ENCODE measurements at regions not wholly inside any gene's neighbourhood (a gene's known extent, or its start where the extent isn't known, plus 50 kb on each side); places are given as distances from the start of the nearest gene placed in this dataset.
"Not testable (repeated sequence)": the region's sequence is repeated elsewhere in the genome, so short reads cannot be mapped to it uniquely, and the experiment has no call there.

DNA sequence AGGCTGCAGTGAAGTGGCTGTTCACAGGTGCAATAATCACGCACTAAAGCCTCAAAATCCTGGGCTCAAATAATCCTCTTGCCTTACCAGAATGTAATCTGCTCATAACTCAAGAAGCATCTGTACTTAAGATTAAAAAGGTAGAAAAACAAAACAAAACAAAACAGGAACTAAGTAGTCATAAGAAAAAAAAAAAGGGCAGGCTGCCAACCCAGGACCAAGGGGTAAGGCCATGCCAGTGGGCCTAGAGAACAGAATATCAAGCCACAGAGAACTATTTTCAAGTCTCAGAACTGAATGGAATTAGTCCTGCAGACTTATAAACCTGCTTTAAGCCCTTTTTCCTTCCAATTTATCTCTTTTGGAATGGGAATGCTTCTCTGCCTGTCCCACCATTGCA, 64.8 kb upstream of the TBC1D3K start:
- DNase-seq, result no peak

DNA sequence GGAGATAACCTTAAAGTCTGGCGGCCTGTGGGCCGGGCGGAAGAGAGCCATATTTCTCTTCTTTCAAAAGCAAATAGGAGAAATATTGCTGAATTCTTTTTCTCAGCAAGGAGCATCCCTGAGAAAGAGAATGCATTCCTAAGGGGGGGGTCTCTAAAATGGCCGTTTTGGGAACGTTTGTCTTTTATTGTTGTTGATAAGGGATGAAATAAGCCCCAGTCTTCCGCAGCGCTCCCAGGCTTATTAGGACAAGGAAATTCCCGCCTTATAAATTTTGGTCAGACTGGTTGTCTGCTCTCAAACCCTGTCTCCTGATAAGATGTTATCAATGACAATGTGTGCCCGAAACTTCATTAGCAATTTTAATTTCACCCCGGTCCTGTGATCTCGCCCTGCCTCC, 65.8 kb upstream of the TBC1D3K start:
- not testable (repeated sequence) for DNase-seq

DNA sequence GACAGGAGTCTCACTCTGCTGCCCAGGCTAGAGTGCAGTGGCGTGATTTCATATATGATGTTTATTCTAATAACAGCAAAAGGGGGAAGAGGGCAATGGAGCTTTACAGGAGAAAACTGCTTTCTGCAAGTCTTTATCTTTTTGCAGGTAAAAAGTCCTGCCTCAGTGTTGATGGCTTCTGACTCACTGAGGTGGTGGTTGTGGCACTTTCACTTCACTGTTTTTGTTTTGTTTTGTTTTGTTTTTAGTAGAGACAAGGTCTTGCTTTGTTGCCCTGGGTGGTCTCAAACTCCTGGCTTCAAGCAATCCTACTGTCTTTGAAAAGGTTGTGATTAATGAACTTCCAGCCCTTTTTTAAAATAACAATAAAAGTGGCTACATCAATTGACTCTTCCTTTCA, 68.0 kb upstream of the TBC1D3K start:
- no peak for DNase-seq

DNA sequence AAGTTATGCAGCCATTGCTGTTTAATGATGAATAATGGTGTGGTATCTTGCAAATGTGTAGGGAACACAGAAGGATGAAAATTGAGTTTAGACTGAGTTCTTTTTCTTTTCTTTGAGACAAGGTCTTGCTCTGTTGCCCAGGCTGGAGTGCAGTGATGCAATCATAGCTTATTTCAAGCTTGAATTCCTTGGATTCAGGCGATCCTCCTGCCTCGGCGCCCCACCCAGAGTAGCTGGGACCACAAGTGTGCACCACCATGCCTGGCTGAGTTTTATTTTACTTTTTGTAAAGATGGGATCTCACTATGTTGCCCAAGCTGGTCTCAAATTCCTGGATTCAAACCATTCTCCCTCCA, 74.6 kb upstream of the TBC1D3K start:
- no peak for DNase-seq

DNA sequence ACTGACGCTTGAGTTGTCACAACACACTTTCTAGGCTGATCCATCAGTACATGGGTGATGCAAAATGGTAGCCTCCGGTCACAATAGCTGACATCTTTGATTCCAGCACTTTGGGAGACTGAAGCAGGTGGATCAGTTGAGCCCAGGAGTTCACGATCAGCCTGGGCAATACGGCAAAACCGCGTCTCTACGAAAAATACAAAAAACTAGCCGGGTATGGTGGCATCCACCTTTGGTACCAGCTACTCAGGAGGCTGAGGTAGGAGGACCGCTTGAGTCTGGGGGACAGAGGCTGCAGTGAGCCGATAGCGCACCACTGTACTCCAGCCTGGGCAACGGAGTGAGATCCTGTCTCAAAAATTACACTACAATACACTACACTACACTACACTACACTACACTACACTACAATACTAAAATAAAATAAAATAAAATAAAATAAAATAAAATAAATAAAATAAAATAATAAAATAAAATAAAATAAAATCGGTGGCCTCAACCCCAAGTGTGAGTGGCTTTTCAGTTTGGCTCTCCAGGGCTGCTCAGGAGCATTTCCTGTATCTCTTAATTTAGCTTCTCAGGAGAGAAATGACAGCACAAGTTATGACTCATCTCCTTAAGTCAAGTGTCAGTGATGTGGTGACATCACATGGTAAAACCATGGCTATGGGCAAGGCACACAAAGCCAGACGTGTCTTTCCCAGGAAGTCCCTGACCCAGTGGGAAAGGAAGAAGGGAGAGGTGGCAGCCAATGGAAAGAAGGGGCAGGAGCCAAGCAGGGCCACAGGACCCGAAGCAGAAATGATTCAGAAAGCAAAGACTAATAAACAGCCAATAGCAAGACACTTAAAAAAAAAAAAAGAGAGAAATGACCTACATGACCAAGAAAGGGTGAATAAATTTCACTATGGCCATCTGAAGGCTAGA, 75.3 kb upstream of the TBC1D3K start:
- no peak for DNase-seq

DNA sequence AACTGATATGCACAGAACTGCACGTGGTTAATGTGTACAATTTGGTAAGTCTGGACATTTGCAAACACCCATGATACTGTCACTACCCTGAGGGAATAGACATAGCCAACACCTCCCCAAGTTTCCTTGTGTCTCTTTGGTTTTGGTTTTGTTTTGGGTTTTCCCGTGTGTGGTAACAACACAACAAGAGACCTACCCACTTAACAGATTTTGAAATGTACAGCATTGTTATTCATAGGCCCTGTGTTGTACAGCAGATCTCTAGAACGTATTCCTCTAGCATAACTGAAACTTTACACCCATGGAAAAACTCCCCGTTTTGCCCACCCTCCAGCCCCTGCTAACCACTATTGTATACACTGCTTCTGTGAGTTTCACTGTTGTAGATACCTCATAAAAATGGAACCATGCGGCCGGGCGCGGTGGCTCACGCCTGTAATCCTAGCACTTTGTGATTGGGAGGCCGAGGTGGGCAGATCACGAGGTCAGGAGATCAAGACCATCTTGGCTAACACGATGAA, 76.3 kb upstream of the TBC1D3K start:
- no peak for DNase-seq

DNA sequence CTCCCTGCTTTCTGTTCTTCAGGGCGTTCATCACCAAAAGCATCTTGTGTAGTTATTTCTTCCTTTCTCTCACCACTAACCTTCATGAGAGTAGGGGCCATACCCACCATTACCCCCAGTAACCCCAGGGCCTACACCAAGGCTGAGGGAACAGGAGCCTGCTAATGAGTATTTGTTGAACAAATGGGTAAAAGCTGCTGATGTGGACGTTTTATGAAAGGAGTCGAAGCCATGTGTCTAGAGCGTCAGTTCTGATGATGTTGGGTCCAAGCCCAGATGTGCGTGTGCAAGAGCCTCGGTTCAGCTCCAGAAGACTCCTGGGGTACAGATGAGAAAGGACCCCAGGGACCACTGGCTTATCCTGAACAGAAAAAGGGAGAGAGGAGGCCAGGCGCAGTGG, 77.1 kb upstream of the TBC1D3K start:
- DNase-seq, result no peak

DNA sequence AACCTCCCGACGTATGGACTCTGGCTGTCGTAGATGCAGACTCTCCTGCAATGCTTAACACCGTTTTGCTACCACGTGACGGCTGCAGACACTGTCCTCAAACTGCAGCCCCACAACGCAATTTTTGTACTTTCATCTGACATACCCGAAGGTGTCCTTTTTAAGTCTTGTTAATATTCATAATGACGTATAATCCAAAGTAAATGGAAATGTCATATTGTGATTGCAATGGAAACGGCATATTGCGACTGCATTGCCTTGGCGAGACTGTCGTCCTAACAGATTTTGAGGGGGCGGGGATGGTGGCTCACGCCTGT, 79.3 kb upstream of the TBC1D3K start:
- DNase-seq, result no peak

DNA sequence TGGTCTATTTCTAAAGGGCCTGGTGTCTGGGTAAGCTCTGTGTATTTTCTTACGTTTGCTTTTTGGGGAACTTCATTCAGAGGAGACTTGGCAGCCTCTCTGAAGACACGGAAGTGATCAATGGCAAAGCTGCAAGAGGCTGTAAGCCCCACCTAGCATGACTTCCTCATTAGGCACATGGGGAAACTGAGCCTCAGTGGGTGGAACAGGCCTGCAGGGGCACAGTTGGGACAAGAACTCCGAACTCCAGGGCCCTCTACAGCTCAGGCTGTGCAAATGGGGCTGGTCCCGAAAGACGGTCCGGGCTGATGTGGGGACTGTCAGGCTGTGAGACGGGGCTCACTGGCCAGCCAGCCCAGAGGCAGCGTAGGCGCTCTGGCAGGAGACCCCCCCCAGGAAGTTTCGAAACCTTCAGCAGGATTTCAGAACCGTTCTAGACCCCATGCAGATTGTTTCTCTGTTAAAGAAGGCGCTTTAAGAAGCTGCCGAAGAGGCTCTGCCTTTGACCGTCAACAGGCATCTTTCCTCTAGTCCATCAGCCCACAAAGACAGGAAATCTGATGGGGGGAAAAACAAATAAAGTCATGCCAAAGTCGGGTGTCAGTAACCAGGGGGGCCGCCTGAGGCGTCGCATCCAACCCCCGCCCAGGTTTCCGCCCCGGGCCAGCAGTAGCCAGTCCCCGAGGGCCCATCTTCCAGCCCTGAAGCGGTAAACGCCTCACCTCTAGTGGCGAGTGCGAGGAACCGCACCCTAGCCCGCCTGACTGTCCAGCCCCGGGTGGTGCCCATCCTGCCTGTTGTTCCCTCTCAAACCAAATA, 79.8 kb upstream of the TBC1D3K start:
- peak; percentile 53 for DNase-seq

DNA sequence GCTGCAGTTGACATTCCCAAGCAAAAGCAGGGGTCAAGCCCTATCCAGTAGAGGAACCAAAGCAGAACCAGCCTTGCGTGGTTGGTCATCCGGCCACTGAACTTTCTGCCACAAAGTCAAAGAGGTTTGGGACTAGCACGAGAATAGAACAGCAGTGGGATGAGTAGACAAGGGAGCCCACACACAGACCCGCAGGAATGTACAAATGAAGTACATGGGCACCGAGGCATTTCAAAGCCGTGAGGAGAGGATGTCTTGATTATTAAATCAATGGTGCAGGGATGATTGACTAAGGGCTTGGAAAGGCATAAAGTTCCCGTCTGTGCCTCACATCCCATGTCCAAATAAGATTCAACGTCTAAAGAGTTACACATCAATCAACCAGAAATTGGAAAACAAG, 81.8 kb upstream of the TBC1D3K start:
- no peak for DNase-seq

DNA sequence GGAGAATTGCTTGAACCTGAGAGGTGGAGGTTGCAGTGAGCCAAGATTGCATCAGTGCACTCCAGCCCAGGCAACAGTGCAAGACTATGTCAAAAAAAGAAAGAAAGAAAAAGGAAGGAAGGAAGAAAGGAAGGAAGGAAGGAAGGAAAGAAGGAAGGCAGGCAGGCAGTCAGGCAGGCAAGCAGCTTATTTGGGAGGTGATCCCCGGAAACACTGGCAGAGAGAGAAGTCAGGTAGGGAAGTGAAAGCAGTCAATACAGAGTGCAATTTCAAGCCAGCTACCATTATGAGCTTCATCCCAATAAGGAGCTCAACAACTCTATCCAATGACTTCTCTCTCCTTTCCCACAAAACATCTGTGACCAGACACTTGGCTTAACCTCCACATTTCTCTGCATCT, 83.0 kb upstream of the TBC1D3K start:
- DNase-seq, result no peak

DNA sequence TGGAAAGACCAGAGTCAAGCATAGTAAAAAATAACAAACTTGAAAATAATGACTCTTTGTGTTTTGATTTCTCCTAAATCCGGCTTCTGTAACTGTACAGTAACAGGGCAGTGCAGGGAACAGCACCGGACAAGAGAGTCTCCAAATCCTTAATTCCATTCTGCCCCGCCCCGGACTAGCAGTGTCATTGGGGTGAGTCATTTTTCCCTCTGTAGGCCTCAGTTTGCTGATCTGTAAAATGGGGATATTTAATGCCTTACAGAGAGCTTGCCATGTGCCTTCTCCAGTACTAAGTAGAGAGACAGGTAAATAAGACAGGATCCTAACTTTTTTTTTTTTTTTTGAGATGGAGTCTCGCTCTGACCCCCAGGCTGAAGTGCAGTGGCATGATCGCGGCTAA, 83.6 kb upstream of the TBC1D3K start:
- DNase-seq, result no peak

DNA sequence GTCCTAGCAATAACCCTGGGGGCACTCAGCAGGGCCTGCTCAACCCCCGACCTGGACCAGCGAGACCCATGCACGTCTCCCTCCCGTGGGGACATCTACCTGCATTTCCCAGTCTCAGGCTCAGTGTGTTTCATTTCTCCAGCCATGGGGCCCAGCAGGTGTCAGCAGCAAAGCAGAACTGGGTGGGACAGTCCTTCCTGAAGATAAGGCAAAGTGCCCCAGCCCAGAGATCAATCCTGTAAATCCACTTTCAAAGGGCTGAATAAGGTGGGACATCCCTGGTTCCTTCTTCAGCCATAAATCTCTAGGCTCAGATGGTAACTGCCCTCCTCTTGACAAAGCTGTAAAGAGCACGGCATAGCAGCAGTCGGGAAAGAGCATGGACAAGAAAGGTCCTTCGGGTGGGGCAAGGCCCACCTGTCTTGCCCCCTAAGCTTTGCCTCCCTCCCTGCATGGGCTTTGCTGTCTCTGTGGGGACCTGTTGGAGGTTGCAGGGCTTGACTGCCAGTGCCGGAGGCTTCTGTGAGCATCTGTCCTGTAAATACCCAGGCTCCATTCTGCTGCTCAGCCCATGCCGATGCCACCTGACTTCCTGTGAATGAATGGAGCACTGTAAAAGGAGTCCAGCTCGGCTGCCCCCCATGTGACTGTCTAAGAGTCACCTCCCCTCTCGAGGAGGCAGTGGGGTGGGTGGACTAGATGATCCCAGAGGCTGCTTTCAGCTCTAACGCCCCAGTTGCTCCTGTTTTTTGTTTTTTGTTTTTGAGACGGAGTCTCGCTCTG, 84.8 kb upstream of the TBC1D3K start:
- no peak for DNase-seq

DNA sequence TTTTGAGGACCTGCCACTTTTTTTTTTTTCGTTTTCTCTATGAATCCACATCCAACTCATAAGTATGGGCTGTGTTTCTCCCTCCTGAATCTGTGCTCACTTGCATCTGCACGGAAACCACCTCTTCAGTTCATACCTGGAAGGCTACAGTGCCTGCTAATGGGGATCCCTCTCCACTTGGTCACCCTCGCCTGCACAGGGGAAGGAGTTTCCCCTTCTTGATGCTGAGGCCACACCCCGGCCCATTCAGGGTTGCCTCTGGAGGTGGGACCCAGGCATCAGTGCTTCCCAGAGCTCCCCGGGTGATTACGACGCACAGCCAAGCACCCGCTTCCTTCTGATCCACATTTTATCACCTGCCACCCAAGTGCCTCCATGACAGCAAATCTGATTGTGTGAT, 85.9 kb upstream of the TBC1D3K start:
- no peak for DNase-seq

DNA sequence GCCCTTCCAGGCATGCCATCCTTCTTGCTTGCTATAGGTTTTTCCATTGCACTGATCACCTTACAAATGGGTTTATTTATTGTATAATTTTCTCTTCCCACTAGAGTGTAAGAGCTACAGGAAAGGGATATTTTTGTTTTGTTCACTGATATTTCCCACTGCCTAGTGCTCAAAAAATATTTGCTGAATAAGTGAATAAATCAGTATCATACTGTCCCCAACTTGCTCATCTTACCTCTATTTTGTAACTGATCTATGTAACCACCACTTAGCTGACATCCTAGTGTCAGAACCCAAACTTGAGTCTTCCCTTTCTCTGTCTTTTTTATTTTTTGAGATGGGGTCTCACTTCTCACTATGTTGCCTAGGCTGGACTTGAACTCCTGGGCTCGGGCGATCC, 87.6 kb upstream of the TBC1D3K start:
- no peak for DNase-seq

DNA sequence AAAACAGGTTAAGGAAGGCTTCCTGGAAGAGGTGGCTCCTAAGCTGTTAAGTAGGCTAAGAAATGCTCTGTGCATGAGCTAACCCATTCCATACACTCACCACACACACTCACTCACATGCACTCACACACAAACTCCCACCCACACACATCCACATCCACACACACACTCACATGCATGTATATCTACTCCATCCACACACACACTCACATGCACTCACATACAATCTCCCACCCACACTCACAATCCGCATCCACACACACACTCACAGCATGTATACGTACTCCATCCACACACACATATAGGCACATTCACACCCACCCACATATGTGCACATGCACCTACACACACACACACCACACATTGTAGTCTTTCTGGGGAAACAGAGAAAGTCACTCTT, 89.3 kb upstream of the HNF1B start:
- DNase-seq, result no peak

DNA sequence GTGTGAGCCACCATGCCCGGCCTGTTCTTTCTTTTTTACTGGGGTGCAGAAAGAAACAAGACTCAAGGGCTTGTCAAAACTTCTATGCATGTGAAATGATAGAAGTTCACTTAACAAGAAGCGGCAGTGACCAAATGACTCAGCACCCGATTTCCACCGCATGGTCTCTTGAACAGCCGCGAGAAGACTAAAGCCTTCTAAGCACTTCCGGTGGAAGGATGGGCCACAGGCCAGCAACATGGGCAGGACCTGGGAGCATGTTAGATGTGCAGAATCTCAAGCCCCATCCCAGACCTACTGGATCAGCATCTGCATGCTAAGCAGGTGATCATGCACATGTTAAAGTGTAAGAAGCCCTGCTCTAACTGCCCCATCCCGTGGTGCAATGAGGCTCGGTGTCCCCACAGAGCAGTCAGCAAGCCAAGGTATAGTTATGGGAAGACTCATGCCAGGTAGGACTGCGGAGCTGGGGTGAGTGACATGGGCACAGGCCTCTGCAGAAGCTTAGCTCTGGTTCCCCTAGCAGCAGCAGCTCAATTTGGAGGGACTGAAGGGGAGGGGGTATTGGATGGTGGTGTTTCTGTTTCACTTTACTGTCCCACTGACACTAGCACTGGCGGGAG, 88.5 kb upstream of the HNF1B start:
- no peak for DNase-seq

DNA sequence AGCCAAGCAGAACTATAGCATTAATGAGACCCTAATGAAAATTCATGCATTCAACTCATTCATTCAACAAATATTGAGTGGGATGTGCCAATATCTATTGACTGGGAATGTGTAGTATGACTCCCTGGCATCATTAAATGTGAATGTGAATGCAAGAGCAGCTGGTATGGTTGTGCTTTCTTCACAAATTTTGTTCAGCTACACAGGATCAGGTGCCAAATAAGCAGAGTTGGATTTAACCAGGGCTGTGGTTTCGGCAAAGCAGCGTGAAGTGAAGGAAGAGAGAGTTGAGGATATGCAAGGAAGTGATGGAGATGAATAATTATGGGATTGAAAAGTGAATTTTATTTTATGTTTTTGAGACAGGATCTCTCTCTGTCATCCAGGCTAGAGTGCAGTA, 87.1 kb upstream of the HNF1B start:
- no peak for DNase-seq

DNA sequence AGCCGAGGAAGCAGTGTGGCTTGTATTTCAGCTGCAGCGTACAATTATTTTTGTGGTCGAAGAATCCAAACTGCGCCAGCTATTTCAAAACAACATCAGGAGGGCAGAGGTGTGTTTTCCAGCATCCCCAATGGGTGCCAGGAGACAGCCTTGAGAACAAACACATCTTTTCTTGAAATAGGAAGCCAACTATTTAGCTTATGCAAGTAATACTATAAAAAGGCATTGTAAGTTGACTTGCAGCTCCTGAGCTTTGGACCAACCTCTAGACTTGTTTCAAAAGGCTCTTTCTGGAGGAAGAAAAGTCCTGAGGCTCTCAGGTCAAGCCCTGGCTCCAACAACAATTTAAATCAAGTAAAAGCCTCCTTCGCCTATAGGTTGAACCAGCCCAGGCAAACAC, 86.6 kb upstream of the HNF1B start:
- DNase-seq, result no peak

DNA sequence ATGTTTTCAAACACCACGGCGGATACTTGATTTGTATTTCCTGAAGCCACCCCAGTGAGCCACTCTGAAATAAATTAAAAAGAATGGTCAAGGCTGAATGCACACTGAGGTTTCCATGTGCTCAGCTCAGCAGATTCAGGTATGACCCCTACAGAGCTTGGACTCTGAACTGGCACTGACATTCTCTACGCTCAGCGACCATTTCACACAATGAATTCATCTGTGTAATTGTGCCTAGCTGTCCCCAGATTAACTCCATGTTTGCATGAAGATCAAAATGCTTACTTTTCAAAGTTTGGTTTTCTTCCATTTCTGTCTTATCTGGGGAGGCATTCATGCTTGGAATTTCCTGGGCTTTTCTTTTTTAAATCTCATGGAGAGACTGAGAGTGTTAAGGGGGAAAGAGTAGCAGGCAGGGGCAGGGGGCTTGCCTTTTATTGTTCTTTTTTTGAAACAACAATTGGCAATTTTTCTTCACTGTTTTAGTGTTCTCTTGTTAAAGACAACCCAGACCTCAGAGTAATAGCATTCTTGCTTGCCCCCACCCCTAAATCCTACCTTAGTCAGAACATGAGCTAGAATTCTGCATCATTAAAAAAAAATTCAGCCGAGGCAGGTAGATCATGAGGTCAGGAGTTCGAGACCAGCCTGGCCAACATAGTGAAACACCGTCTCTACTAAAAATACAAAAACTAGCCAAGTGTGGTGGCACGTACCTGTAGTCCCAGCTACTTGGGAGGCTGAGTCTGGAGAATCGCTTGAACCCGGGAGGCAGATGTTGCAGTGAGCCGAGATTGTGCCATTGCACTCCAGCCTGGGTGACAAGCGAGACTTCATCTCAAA, 85.5 kb upstream of the HNF1B start:
- DNase-seq, result no peak

DNA sequence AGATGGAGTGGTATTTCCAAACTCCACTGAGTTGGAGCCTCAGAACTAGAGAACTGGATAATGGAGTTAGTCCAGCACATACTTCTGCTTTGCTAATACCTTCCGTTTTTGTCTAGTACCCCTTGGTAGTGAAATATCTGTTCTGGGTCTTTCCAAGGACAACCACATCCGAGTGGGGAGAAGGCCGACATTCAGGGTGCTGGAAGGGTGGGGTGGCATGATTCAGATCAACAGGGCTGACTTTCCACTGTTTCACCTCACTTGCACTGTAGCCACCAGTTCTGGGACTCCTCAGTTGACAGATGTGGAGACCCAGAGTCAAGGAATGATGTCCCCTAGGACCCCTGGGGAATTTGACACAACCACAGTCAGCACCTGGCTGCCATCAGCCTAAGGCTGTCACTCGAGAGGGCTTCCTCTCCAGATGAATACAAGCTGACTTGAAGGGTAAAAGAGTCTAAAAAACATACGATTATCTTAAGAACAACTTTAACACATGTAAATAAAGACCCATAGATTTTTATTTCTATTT, 84.8 kb upstream of the HNF1B start:
- DNase-seq, result no peak

DNA sequence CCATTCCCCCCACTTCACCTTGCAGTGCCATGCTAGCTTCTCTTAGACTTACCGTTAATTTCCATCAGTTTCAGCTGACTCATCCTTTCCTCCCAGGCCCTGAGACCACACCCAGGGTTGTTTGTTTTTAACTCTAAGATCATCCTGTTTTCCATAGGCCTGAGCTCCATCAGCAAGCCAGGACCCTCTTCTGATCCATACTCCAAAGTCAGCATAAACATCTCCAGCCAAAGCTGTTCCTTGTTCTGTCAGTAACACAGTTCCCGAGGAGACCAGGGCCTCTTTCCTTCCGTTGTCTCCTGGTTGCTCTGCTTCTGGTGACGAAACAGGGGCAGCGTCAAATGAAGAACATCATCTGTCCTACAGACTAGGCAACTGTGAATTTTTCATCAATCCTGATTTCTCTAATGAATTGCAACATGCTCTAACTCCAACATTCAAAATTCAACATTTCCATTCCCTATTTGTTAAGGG, 83.8 kb upstream of the HNF1B start:
- no peak for DNase-seq
